HCEC 1CT (cell line): ENCODE measurements at regions not wholly inside any gene's neighbourhood (a gene's known extent, or its start where the extent isn't known, plus 50 kb on each side); places are given as distances from the start of the nearest gene placed in this dataset.

Experiments
- DNase-seq: peaks from one replicate; pipeline ENCODE4 v3.0.0-alpha.2; 2017

DNA sequence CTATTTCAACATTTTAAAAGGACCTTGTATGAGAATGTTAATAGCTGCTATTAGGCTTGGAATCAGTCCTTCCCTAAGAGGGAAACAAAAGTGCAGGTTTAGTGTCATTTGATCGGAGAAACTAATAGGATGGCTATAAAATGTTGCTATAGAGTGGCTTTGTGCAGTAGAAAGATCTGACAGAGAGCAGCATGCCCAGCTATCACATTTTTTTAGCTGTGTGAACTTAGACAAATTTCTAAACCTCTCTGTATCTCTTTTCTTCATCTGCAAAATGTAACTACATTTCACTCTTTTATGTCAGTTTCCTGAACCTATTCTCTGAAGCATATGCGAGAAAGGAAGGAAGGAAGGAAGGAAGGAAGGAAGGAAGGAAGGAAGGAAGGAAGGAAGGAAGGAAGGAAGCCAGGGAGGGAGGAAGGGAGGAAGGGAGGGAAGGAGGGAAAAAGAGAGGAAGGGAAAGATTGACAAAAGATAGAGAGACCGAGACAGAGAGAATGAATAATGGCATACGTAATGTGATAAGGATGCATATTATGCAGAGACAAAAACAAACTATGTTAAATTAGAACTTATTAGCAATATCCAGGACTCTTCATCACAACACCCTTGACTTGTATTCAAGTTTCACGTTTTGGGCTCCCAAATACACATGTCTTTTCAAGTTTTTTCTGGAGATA is 52.6 kb upstream of the CDH8 start:
- no peak for DNase-seq
